ENCODE measurements at regions not wholly inside any gene's neighbourhood (a gene's known extent, or its start where the extent isn't known, plus 50 kb on each side); places are given as distances from the start of the nearest gene placed in this dataset.

GRCh38 chr1:102593276-102593675 is 515.0 kb downstream of the COL11A1 start:
- TF ChIP-seq CTCF (IDR thresholded peaks at IDR 0.05) (no peak), POLR2A (IDR thresholded peaks at IDR 0.05) (no peak)
